Tibial nerve (tissue), 3 donors: ENCODE measurements at regions not wholly inside any gene's neighbourhood (a gene's known extent, or its start where the extent isn't known, plus 50 kb on each side); places are given as distances from the start of the nearest gene placed in this dataset.

Source experiments
- POLR2A ChIP-seq, 2 donors: fragments of 450-650 bp; IDR thresholded peaks; one replicate each; pipeline ENCODE4 v1.6.1; 2017; ENCODE audit warnings: antibody characterized with exemption in 2 of 2, mild to moderate bottlenecking in 2 of 2, moderate library complexity in 2 of 2
- TF ChIP-seq, protein P1 (sequence below), 5 experiments: fragments of 200-600 bp in 3 of 5; fragments of 450-650 bp in 2 of 5; sonication (generic) in 3 of 5; IDR thresholded peaks; one replicate each; pipeline ENCODE4 v1.5.1; 2016 to 2019; ENCODE audit warnings: antibody characterized with exemption in 5 of 5, mild to moderate bottlenecking in 3 of 5, moderate library complexity in 2 of 5

DNA sequence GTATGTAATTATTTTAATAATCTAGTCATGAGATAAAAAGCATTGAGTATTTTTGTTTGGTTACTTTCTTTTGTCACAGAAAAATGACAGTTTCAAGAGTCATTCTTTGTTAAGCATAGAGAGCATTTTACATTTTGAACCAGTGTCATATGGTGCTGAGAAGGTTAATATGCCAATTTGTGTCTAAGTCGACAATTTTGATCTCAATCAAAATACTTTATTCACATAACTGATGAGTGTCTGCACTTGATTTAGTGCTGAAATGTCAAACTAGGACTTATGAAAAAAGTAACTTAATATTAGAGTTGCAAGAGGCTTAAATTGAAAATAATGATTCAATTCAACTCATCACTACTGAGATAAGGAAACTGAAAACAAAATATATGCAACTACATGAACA lies 1804.6 kb upstream of the ACO1 start:
- TF ChIP-seq, protein P1, sequence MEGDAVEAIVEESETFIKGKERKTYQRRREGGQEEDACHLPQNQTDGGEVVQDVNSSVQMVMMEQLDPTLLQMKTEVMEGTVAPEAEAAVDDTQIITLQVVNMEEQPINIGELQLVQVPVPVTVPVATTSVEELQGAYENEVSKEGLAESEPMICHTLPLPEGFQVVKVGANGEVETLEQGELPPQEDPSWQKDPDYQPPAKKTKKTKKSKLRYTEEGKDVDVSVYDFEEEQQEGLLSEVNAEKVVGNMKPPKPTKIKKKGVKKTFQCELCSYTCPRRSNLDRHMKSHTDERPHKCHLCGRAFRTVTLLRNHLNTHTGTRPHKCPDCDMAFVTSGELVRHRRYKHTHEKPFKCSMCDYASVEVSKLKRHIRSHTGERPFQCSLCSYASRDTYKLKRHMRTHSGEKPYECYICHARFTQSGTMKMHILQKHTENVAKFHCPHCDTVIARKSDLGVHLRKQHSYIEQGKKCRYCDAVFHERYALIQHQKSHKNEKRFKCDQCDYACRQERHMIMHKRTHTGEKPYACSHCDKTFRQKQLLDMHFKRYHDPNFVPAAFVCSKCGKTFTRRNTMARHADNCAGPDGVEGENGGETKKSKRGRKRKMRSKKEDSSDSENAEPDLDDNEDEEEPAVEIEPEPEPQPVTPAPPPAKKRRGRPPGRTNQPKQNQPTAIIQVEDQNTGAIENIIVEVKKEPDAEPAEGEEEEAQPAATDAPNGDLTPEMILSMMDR (IDR thresholded peaks at IDR 0.05), result no peak
- TF ChIP-seq POLR2A (IDR thresholded peaks at IDR 0.05), result no peak
